PC-3 (cell line): ENCODE measurements at regions not wholly inside any gene's neighbourhood (a gene's known extent, or its start where the extent isn't known, plus 50 kb on each side); places are given as distances from the start of the nearest gene placed in this dataset.
"Not testable (repeated sequence)": the region's sequence is repeated elsewhere in the genome, so short reads cannot be mapped to it uniquely, and the experiment has no call there.

Experiments
- ATAC-seq: fragments of 200-7000 bp; cut with Tn5 transposase; 2 replicates; pipeline ENCODE4 v1.9.1; 2020; ENCODE audit warnings: mild to moderate bottlenecking, moderate library complexity
- BruUV-seq: library from RNA; stranded (reverse); fragments of 400-500 nt; replicated peaks from 2 replicates; lab custom pipeline; 2021; lab: Mats Ljungman, UMichigan
- CTCF ChIA-PET: fragments of 300-600 bp; sonication (Branson Sonifier 250); formaldehyde crosslinking; loops from one replicate; lab custom pipeline; 2022; ENCODE audit warnings: antibody characterized with exemption; lab: Charles Lee
- POLR2A ChIA-PET: fragments of 300-600 bp; sonication (Branson Sonifier 250); formaldehyde crosslinking; loops from one replicate; lab custom pipeline; 2022; ENCODE audit warnings: antibody characterized with exemption; ENCODE audit not compliant: unreplicated experiment; lab: Charles Lee
- DNase-seq: peaks from one replicate; pipeline ENCODE4 v3.0.0-alpha.2; 2015
- H2AFZ ChIP-seq: fragments of 300-600 bp; sonication (generic); 2 replicates; pipeline ENCODE4 v1.6.0; 2016; ENCODE audit warnings: antibody characterized with exemption, low read length
- H3F3A ChIP-seq: fragments of 300-600 bp; sonication (generic); one replicate; pipeline ENCODE4 v1.6.0; 2017; ENCODE audit warnings: antibody characterized with exemption, low read length, control low read depth, mild to moderate bottlenecking; ENCODE audit not compliant: unreplicated experiment
- H3K27ac ChIP-seq: fragments of 300-600 bp; sonication (generic); 2 replicates; pipeline ENCODE4 v1.5.1; 2016; ENCODE audit warnings: mild to moderate bottlenecking, low read length
- H3K27me3 ChIP-seq: fragments of 300-600 bp; sonication (generic); 2 replicates; pipeline ENCODE4 v1.6.1; 2016; ENCODE audit warnings: low read length, mixed read lengths
- H3K36me3 ChIP-seq: fragments of 300-600 bp; sonication (generic); 2 replicates; pipeline ENCODE4 v1.6.1; 2016; ENCODE audit warnings: low read depth, mixed run types, low read length, mixed read lengths
- H3K4me1 ChIP-seq: fragments of 300-600 bp; sonication (generic); 2 replicates; pipeline ENCODE4 v1.5.1; 2016; ENCODE audit warnings: low read length; ENCODE audit not compliant: insufficient read depth
- H3K4me2 ChIP-seq: fragments of 300-600 bp; sonication (generic); 2 replicates; pipeline ENCODE4 v1.6.0; 2016; ENCODE audit warnings: low read length
- H3K4me3 ChIP-seq: fragments of 300-600 bp; sonication (generic); 2 replicates; pipeline ENCODE4 v1.5.1; 2016; ENCODE audit warnings: mild to moderate bottlenecking, low read length, mixed read lengths
- H3K79me2 ChIP-seq: fragments of 300-600 bp; sonication (generic); 2 replicates; pipeline ENCODE4 v1.6.1; 2017; ENCODE audit warnings: low read length, mixed read lengths
- H3K9ac ChIP-seq: fragments of 300-600 bp; sonication (generic); 2 replicates; pipeline ENCODE4 v1.6.0; 2016; ENCODE audit warnings: mild to moderate bottlenecking, low read length
- H3K9me2 ChIP-seq: fragments of 300-600 bp; sonication (generic); replicated peaks from 2 replicates; pipeline ENCODE4 v1.6.1; 2016; ENCODE audit warnings: mixed run types, low read length, mixed read lengths
- H3K9me3 ChIP-seq: fragments of 300-600 bp; sonication (generic); 2 replicates; pipeline ENCODE4 v1.6.1; 2016; ENCODE audit warnings: low read length, mixed read lengths
- H4K20me1 ChIP-seq: fragments of 300-600 bp; sonication (generic); 2 replicates; pipeline ENCODE4 v1.6.1; 2016; ENCODE audit warnings: low read length, mixed read lengths
- EZH2phosphoT487 ChIP-seq: fragments of 300-600 bp; sonication (generic); IDR thresholded peaks from 2 replicates; pipeline ENCODE4 v1.6.1; 2018; ENCODE audit warnings: mild to moderate bottlenecking, antibody characterized with exemption, low read length, borderline replicate concordance
- intact Hi-C: fragments of 100-400 bp; cut with micrococcal nuclease; formaldehyde crosslinking; loops from 2 replicates; pipeline ENCODE4 v1.9.0; 2023
- TF ChIP-seq, protein P1 (sequence below): fragments of 300-600 bp; sonication (generic); conservative IDR thresholded peaks from 2 replicates; pipeline ENCODE4 v1.5.1; 2017; ENCODE audit warnings: antibody characterized with exemption, low read depth, mild to moderate bottlenecking, low read length

DNA sequence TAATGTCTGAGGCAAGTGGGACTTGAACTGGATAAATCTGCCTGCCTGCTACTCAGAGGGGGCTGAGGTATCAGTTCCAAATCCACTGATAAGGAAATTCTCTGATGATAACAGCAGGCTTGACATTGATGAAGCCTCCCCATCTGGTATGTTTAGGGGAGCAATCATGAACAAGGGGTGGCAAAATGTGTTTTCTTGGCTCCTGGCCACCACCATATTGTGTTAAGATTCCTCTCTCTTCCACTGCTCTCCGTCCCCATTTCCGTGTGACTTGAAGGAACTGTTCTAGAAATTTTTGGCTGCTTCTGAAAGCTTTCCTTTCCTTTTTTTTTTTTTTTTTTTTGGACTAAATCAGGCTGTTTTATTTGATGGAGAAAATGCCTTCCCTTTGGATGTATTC lies 335.3 kb upstream of the NRSN1 start:
- CTCF ChIA-PET, result no interaction called here
- H3K4me1 ChIP-seq, result no peaks in the 10 kb centered on the region

DNA sequence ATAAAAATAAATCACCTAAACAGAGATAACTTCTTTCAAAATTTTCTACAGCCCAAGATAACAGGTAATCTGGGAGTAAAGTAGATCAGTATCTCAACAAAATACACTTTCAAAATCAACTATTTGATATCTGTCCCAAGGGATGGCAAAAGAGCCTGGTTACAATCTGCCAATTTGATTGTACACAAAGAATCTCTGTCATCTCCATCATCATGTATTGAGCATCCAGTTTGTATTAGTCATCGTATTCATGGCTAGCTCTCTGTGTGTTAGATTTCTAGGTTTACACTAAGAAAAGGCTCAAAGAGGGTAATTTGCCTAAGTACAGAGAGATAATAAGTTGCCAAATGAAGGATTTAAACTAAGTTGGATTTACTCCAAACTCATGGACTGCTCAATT lies 329.0 kb upstream of the NRSN1 start:
- Histone ChIP-seq H3K27ac (no peak overlapping the region), H3K9me3 (no peaks in the 10 kb centered on the region), H3K27me3 (peaks cover 11% of the 10 kb centered on the region), H3K36me3 (no peaks in the 10 kb centered on the region), H3K9me2 (no peaks in the 10 kb centered on the region), H3F3A (no peaks in the 10 kb centered on the region), H3K4me1 (no peaks in the 10 kb centered on the region), H3K4me3 (no peak overlapping the region), H2AFZ (no peak overlapping the region), H4K20me1 (no peaks in the 10 kb centered on the region), H3K4me2 (no peak overlapping the region), H3K79me2 (no peaks in the 10 kb centered on the region), H3K9ac (no peak overlapping the region)
- ChIA-PET CTCF (no interaction called here), POLR2A (no interaction called here)
- BruUV-seq, result no TSS peak
- DNase-seq (no peak), ATAC-seq (no peak)
- intact Hi-C loops, result no loop called here
- TF ChIP-seq, protein P1, sequence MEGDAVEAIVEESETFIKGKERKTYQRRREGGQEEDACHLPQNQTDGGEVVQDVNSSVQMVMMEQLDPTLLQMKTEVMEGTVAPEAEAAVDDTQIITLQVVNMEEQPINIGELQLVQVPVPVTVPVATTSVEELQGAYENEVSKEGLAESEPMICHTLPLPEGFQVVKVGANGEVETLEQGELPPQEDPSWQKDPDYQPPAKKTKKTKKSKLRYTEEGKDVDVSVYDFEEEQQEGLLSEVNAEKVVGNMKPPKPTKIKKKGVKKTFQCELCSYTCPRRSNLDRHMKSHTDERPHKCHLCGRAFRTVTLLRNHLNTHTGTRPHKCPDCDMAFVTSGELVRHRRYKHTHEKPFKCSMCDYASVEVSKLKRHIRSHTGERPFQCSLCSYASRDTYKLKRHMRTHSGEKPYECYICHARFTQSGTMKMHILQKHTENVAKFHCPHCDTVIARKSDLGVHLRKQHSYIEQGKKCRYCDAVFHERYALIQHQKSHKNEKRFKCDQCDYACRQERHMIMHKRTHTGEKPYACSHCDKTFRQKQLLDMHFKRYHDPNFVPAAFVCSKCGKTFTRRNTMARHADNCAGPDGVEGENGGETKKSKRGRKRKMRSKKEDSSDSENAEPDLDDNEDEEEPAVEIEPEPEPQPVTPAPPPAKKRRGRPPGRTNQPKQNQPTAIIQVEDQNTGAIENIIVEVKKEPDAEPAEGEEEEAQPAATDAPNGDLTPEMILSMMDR, result no peak

More for the DNA sequence above, 335.3 kb upstream of the NRSN1 start:
- H3K4me2 ChIP-seq, result no peak overlapping the region
- POLR2A ChIA-PET, result no interaction called here
- ATAC-seq (no peak), DNase-seq (no peak)
- H3K9me2 ChIP-seq, result no peaks in the 10 kb centered on the region
- H3K27ac ChIP-seq, result no peak overlapping the region
- no peak for TF ChIP-seq EZH2phosphoT487
- H3K27me3 ChIP-seq, result peaks cover 49% of the 10 kb centered on the region
- intact Hi-C loops, result no loop called here
- H3K9ac ChIP-seq, result no peak overlapping the region
- H3K9me3 ChIP-seq, result no peaks in the 10 kb centered on the region
- H3K79me2 ChIP-seq, result no peaks in the 10 kb centered on the region
- no peaks in the 10 kb centered on the region for H3K36me3 ChIP-seq
- no peaks in the 10 kb centered on the region for H3F3A ChIP-seq
- H3K4me3 ChIP-seq, result no peak overlapping the region
- H2AFZ ChIP-seq, result no peak overlapping the region
- BruUV-seq, result no TSS peak
- no peaks in the 10 kb centered on the region for H4K20me1 ChIP-seq

GRCh38 chr6:23804289-23804688 lies 321.7 kb upstream of the NRSN1 start:
- H3K27ac ChIP-seq, H3F3A ChIP-seq, intact Hi-C loops, H3K79me2 ChIP-seq, H4K20me1 ChIP-seq, DNase-seq, H3K27me3 ChIP-seq, CTCF ChIA-PET, H3K4me1 ChIP-seq, BruUV-seq, ATAC-seq, H3K4me2 ChIP-seq, H3K4me3 ChIP-seq, H3K9ac ChIP-seq, H2AFZ ChIP-seq, H3K9me2 ChIP-seq, POLR2A ChIA-PET, H3K9me3 ChIP-seq, H3K36me3 ChIP-seq: not testable (repeated sequence)

GRCh38 chr6:23821141-23821540 lies 304.9 kb upstream of the NRSN1 start:
- H3K4me3 ChIP-seq, H3K36me3 ChIP-seq, H3F3A ChIP-seq, H3K79me2 ChIP-seq, H4K20me1 ChIP-seq, H3K27ac ChIP-seq, ATAC-seq, H3K9me3 ChIP-seq, H3K9ac ChIP-seq, H3K27me3 ChIP-seq, CTCF ChIA-PET, BruUV-seq, H3K9me2 ChIP-seq, H2AFZ ChIP-seq, POLR2A ChIA-PET, DNase-seq, H3K4me1 ChIP-seq, intact Hi-C loops, H3K4me2 ChIP-seq: not testable (repeated sequence)
